Fibroblast of skin of abdomen (primary cell): ENCODE measurements at regions not wholly inside any gene's neighbourhood (a gene's known extent, or its start where the extent isn't known, plus 50 kb on each side); places are given as distances from the start of the nearest gene placed in this dataset.

Source experiments
- DNase-seq: peaks from one replicate; pipeline ENCODE4 v3.0.0-alpha.2; 2013

GRCh38 chr12:98295681-98296080 lies 219.7 kb upstream of the TMPO start:
- DNase-seq, result peak; percentile 46

DNA sequence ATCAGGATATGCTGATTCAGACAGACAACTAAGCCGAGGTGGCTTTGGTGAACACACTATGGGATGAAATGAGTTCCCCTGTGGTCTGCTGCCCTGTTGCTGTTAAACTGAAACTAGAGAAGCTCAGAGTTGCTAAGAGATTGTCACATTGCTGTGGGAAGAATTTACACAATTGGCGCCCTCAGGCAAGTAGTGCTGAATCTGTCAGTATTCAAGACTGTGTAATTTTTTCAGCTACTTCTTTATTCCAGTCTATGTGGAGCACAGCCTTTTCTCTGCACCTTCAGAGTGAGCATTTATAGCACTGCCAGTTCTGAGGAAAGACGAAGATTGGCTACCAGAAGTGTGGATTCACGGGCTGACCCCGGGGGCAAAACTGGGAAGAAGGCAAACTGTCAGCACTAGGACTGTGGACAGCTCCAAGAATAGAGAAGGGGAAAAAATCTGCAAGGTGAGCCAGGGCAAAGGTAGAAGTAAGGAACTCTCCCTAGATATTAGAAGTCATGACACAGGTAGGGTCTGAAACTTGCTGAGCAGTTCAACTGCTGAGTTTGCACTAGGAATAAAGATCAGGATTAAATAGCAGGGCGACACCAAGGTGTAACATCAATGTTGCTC lies 218.8 kb upstream of the TMPO start:
- DNase-seq, result no peak

GRCh38 chr12:98297538-98297937 lies 217.9 kb upstream of the TMPO start:
- DNase-seq, result no peak

- DNase-seq, result no peak
These were observed 207.2 kb upstream of the TMPO start for GRCh38 chr12:98308141-98308540.

- no peak for DNase-seq
These were observed 197.2 kb upstream of the TMPO start for GRCh38 chr12:98317939-98318899.

GRCh38 chr12:98319716-98320425 lies 195.5 kb upstream of the TMPO start:
- DNase-seq, result no peak

- no peak for DNase-seq
These were observed 190.4 kb upstream of the TMPO start for GRCh38 chr12:98325003-98325402.

- no peak for DNase-seq
These were observed 186.9 kb upstream of the TMPO start for GRCh38 chr12:98328467-98328866.

DNA sequence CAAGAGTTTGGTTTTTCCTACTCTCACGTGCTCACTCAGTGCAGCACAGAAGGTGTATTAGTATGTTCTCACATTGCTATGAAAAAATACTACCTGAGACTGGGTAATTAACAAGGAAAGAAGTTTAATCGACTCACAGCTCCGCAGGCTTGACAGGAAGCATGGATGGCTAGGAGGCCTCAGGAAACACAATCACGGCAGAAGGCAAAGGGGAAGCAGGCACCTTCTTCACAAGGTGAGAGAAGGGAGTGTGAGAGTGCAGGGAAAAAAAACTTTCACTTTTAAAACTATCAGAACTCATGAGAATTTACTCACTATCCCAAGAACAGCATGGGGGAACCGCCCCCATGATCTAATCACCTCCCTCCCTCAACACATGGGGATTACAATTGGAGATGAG lies 185.8 kb upstream of the TMPO start:
- DNase-seq, result no peak

GRCh38 chr12:98332642-98333041 lies 182.7 kb upstream of the TMPO start:
- no peak for DNase-seq

DNA sequence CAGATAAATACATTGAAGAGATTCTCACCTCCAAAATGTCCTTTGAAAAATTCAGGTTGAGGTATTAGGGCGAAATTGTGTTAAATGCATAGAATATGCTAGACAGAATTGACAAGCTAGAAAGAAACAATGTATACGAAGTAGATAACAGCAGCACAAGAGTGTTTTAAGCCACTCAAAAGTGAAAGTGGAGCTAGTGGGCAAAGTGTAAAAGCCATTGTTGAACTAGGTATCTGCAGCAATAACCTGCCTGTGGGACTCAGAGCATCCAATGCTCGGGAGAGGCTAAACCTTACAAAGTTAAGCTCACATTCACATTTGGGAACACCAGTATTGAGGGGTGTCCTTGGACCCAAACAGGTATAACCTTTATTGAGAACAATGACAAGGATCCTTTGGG lies 180.6 kb upstream of the TMPO start:
- no peak for DNase-seq

DNA sequence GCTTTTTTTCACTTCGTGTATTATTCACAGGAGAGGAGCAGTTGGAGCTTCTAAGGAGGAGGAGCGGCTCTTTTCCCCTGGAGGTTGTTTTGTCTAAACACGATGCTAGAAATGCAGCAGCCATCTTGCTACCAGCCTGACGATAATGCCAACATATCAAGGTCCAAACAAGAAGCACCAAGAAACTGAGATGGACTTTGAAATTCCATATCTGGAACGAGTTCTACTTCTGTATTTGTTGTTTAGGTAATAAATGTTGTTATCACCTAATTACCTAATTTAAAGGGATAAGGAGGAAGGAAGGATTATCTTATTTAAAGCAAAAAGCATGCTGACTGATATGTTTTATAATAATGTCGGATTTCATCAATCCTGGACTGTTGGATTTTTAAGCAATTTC lies 174.4 kb upstream of the TMPO start:
- DNase-seq, result no peak

DNA sequence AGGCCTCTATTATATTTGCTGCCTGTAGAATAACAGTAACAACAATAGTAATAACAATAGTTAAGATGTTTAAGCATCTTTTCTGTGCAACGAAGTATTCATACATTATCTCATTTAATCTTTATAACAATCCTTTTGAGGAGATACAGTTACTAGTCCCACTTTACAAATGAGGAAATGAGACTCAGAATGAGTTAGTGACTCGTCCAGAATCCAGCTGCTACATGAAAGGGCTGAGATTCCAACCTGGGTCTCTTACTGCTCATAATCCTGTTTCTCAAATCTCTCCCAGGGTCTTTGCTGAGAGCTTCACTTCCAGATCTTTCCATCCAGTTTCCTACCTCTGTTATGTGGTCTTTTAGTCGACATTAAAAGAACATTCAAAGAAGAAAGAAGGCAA lies 173.7 kb upstream of the TMPO start:
- no peak for DNase-seq

- DNase-seq, result no peak
These were observed 172.3 kb upstream of the TMPO start for GRCh38 chr12:98343002-98343567.

GRCh38 chr12:98344046-98344930 lies 171.1 kb upstream of the TMPO start:
- DNase-seq, result no peak

DNA sequence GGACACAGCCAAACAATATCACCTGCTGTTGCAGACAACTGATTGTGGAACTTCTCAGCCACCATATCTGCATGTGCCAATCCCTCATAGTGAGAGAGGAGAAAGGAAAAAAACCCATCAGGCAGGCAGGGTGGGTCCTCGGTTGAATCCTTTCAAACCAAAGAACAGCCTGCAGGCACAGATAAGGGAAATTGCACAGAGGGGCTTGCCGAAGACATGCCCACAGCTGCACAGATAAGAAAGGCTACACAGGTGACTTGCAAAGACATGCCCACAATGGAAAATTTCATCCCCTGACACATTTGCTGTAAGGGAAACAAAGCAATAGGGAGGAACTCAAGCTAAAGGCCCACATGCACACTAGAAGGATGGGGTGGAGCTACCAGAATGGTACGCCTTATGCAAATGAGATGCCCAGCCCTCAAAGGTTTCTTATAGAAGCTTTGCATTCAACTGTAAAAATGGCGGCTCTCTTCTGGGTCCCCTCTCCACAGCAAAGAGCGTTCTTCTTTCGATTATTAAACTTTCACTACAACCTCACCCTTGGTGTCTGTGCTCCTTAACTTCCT lies 170.0 kb upstream of the TMPO start:
- DNase-seq, result no peak

DNA sequence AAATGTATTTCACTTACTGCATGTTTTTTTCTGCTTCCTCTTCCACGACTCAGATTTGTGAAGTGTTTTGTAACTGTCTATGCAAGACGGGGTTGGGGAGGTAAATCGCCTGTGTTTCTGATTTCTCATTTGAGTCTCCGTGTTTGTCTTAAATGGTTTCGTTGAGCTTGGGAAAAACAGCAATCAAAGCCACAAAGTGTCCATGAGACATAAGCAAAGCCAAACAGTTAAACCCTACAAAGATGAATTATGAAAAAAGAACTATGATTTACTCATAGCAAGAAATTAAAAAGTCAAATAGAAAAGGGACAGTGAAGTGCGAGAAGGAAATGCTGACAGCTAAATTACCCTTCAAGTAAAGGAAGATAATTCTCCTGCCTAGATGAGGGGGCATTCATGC lies 164.3 kb upstream of the TMPO start:
- DNase-seq, result no peak

- DNase-seq, result no peak
These were observed 163.6 kb upstream of the TMPO start for GRCh38 chr12:98351784-98352183.

DNA sequence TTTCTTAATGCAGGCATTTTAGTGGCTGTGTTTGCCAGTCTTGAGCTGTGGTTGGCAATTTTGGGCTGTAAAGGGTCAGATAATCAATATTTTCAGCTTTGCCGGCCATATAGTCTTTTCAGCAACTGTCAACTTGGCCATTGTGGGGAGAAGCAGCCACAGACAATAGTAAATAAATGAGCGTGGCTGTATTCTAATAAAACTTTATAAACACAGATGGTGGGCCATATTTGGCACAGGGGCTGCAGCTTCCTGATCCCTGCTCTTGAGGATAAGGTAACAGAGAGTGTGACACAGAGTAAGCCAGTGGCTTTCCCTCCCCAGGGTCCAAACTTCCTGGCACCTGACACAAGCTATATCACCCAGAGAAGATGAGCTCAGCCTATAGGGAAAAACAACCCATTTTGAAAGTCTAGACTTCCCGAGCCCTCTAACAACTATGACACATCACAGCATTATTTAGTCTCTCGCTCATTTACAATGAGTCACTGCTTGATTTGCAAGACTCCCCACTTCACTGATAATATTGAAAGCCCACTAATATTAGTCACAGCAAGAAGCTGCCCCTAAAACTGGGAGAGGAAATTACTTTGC lies 163.1 kb upstream of the TMPO start:
- peak; percentile 94 for DNase-seq

DNA sequence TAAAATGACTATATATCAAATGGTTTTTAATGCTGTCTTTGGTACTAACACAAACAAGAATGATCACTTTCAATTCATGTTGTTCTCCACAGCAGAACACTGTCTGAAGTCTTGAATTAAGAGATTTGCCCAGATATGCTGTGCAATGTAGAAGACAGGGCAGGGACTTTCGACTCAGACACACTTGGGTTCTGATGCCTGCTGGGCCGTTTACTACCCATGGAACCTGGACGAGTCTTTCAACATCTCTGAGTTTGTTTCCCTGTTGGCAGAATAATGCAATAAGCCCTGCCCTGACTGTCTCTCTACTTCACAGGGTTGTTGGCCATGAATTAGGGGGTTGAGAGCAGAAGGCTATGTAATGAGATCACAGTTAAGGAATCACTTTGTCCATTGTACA lies 162.6 kb upstream of the TMPO start:
- peak; percentile 25 for DNase-seq

GRCh38 chr12:98354520-98355035 lies 160.8 kb upstream of the TMPO start:
- no peak for DNase-seq
